ENCODE measurements at regions not wholly inside any gene's neighbourhood (a gene's known extent, or its start where the extent isn't known, plus 50 kb on each side); places are given as distances from the start of the nearest gene placed in this dataset.

DNA sequence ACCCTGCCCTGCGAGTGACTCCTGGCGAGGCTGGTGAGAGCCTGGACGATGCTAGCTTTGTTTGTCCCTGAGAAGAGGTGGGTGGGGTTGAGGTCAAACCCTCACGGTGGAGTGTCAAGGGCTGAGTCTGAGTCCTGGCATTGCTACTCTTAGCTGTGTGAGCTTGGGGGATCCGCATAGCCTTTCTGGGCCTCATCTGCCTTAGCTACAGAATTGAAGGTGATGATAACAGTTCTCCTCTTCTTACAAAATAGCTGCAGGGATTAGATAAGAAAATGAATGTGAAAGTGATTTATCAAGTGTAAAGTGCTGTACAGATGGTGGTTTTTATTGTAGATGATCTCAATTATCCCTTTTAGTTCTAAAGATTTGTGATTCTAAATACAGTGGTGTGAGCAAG is 144.6 kb downstream of the LPIN1 start:
- H3K27me3 ChIP-seq (ENCODE audit: insufficient read depth, low read length), result no peaks in the 10 kb centered on the region
- no peak for TF ChIP-seq CTCF (IDR thresholded peaks at IDR 0.05; ENCODE audit: extremely low read depth, low read depth, low read length)
- no peak overlapping the region for H3K4me2 ChIP-seq (ENCODE audit: insufficient read depth, low read length)
- no peaks in the 10 kb centered on the region for H3K36me3 ChIP-seq (ENCODE audit: insufficient read depth, low read length)
- H3K9me3 ChIP-seq (ENCODE audit: low read depth, low read length), result peaks cover 2% of the 10 kb centered on the region
- H3K4me3 ChIP-seq (ENCODE audit: insufficient read depth, low read length), result no peak overlapping the region
- H4K20me1 ChIP-seq (ENCODE audit: insufficient read depth, low read length), result no peaks in the 10 kb centered on the region
- no peak overlapping the region for H2AFZ ChIP-seq (ENCODE audit: low read length)
- H3K27ac ChIP-seq (ENCODE audit: low read depth, low read length), result no peak overlapping the region
- no peak for DNase-seq (ENCODE audit: insufficient read length, low spot score, missing footprints)
- no peaks in the 10 kb centered on the region for H3K4me1 ChIP-seq (ENCODE audit: insufficient read depth, low read length)
- no peaks in the 10 kb centered on the region for H3K79me2 ChIP-seq (ENCODE audit: insufficient read depth, low read length)

DNA sequence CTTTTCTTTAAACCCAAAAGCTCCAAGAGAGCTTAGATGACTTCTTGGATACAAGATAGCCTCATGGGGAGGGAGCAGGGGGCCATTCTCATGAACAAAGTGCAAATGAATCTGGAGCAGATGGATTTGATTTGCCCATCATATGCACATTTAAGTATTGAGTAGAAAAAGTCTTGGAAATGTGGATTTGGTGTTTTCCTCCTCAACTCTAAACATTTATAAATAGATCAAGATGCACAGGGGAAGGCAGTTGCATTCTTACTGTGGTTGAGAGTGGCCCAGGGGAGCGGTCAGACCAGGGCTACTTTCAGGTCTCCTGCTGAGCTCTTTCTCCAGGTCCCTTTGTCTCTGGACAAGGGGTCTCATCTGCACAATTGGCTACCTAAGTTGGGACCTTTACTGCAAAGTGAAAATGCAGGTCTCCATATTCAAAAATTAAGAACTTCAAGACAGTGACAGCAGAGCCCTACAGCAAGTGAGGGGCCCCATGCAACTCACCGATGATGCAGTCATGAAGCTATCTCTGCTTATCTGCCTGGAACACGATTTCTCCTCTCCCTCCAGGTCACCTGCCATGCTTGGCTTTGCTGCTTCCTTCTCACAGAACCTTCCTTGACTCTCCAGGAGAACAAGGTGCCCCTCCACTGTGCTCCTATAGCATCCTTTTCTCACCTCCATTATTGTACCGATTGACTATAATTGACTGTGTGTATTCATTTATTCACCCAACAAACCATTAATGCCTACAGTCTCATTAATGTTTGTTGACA is 145.4 kb downstream of the LPIN1 start:
- no peak overlapping the region for H3K4me2 ChIP-seq (ENCODE audit: insufficient read depth, low read length)
- H4K20me1 ChIP-seq (ENCODE audit: insufficient read depth, low read length), result no peaks in the 10 kb centered on the region
- no peaks in the 10 kb centered on the region for H3K4me1 ChIP-seq (ENCODE audit: insufficient read depth, low read length)
- no peaks in the 10 kb centered on the region for H3K36me3 ChIP-seq (ENCODE audit: insufficient read depth, low read length)
- H3K27me3 ChIP-seq (ENCODE audit: insufficient read depth, low read length), result no peaks in the 10 kb centered on the region
- H2AFZ ChIP-seq (ENCODE audit: low read length), result no peak overlapping the region
- TF ChIP-seq CTCF (IDR thresholded peaks at IDR 0.05; ENCODE audit: extremely low read depth, low read depth, low read length), result no peak
- no peaks in the 10 kb centered on the region for H3K79me2 ChIP-seq (ENCODE audit: insufficient read depth, low read length)
- peaks cover 2% of the 10 kb centered on the region for H3K9me3 ChIP-seq (ENCODE audit: low read depth, low read length)
- no peak overlapping the region for H3K4me3 ChIP-seq (ENCODE audit: insufficient read depth, low read length)
- no peak for DNase-seq (ENCODE audit: insufficient read length, low spot score, missing footprints)
- H3K27ac ChIP-seq (ENCODE audit: low read depth, low read length), result no peak overlapping the region

- Histone ChIP-seq H3K4me1 (ENCODE audit: insufficient read depth, low read length) (no peaks in the 10 kb centered on the region), H3K36me3 (ENCODE audit: insufficient read depth, low read length) (no peaks in the 10 kb centered on the region), H4K20me1 (ENCODE audit: insufficient read depth, low read length) (no peaks in the 10 kb centered on the region), H3K9me3 (ENCODE audit: low read depth, low read length) (no peaks in the 10 kb centered on the region), H3K27ac (ENCODE audit: low read depth, low read length) (no peak overlapping the region), H2AFZ (ENCODE audit: low read length) (no peak overlapping the region), H3K4me3 (ENCODE audit: insufficient read depth, low read length) (no peak overlapping the region), H3K4me2 (ENCODE audit: insufficient read depth, low read length) (no peak overlapping the region), H3K79me2 (ENCODE audit: insufficient read depth, low read length) (no peaks in the 10 kb centered on the region), H3K27me3 (ENCODE audit: insufficient read depth, low read length) (no peaks in the 10 kb centered on the region)
- no peak for TF ChIP-seq CTCF (IDR thresholded peaks at IDR 0.05; ENCODE audit: extremely low read depth, low read depth, low read length)
- no peak for DNase-seq (ENCODE audit: insufficient read length, low spot score, missing footprints)
These were observed 150.0 kb downstream of the LPIN1 start for GRCh38 chr2:11896386-11896785.

- peaks cover 5% of the 10 kb centered on the region for H3K27me3 ChIP-seq (ENCODE audit: insufficient read depth, low read length)
- H3K27ac ChIP-seq (ENCODE audit: low read depth, low read length), result no peak overlapping the region
- no peaks in the 10 kb centered on the region for H3K4me1 ChIP-seq (ENCODE audit: insufficient read depth, low read length)
- no peaks in the 10 kb centered on the region for H3K9me3 ChIP-seq (ENCODE audit: low read depth, low read length)
- TF ChIP-seq CTCF (IDR thresholded peaks at IDR 0.05; ENCODE audit: extremely low read depth, low read depth, low read length), result no peak
- H2AFZ ChIP-seq (ENCODE audit: low read length), result no peak overlapping the region
- no peaks in the 10 kb centered on the region for H3K79me2 ChIP-seq (ENCODE audit: insufficient read depth, low read length)
- no peaks in the 10 kb centered on the region for H3K36me3 ChIP-seq (ENCODE audit: insufficient read depth, low read length)
- no peak overlapping the region for H3K4me2 ChIP-seq (ENCODE audit: insufficient read depth, low read length)
- no peak for DNase-seq (ENCODE audit: insufficient read length, low spot score, missing footprints)
- H4K20me1 ChIP-seq (ENCODE audit: insufficient read depth, low read length), result no peaks in the 10 kb centered on the region
- no peak overlapping the region for H3K4me3 ChIP-seq (ENCODE audit: insufficient read depth, low read length)
These were observed 152.1 kb downstream of the LPIN1 start for GRCh38 chr2:11898576-11898975.
